Activated naive CD4-positive, alpha-beta T cell (primary cell): ENCODE measurements at regions not wholly inside any gene's neighbourhood (a gene's known extent, or its start where the extent isn't known, plus 50 kb on each side); places are given as distances from the start of the nearest gene placed in this dataset.
"Not testable (repeated sequence)": the region's sequence is repeated elsewhere in the genome, so short reads cannot be mapped to it uniquely, and the experiment has no call there.

Experiments used
- DNase-seq, 4 experiments: peaks; one replicate each; lab custom pipeline; 2025; lab: John Stamatoyannopoulos, UW

DNA sequence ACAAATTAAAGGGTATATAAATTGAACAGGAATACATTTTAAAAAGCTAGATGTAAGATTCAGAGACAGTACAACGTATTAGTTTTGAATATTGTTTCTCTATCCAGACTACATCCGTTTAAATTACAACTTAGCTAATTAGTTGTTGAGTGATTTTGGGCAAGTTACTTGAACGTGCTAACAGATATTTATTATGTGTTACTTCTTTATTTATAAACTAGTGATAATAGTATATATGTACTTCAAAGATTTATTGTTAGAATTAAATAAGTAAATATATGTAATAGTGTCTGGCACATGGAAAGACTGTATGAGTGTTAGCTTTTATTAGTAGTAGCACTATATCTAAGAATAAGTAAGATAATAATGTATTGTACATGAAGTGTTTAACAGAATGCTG lies 92.0 kb upstream of the GBE1 start:
- no peak for DNase-seq

DNA sequence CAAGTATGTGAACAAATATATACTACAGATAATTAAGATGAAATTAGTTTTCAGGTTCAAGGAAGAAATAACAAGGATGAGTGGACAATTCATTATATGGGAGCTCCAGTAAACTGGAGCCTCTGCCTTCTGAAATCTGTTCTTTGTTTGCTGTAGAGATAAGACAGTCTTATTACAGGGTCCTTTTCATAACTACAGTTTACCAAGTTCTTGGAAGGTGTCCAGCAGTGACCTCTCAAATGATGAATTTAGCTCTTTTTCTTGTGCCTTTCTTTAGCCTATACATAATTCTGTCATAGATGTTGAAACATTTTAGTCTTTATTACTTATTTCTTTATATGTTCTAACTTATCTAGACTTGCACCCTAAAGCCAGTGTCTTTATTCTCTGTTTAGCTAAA lies 89.7 kb upstream of the GBE1 start:
- no peak for DNase-seq

DNA sequence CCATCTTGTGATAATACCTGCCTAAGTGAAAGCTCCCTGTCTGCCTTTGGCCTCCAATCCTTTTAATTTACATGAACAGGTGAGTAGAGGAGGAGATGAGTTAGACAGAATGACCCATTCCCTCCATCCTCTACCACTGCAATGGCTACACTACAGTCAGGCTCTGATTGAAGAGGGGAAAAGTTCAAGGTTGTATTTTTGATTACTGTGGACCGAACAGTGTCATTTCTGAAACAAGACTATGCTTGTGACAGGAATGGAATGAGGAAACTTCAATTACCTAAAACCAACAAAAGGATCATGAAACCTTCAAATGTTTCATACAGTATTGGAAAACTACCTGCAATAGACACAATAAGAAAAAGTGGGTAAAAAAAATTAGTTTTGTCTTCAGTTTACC lies 85.5 kb upstream of the GBE1 start:
- no peak for DNase-seq

DNA sequence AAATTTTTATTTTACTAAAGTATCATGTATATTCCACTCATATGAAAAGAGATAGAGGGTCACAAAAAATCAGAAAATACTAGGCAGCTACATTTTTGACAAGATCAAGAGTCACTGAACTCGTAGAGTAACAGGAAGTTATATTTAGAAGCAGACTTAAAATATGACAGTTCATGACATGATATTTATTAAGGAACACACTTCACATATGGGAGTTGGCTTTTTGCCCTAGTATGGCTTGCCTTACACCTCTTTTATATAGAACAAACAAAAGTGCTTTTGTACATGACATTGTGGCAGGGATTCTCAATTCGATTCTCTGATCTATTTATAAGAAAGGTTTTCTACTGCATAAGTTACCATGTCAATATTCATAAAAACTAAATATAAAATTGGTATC lies 80.1 kb upstream of the GBE1 start:
- DNase-seq: no peak

DNA sequence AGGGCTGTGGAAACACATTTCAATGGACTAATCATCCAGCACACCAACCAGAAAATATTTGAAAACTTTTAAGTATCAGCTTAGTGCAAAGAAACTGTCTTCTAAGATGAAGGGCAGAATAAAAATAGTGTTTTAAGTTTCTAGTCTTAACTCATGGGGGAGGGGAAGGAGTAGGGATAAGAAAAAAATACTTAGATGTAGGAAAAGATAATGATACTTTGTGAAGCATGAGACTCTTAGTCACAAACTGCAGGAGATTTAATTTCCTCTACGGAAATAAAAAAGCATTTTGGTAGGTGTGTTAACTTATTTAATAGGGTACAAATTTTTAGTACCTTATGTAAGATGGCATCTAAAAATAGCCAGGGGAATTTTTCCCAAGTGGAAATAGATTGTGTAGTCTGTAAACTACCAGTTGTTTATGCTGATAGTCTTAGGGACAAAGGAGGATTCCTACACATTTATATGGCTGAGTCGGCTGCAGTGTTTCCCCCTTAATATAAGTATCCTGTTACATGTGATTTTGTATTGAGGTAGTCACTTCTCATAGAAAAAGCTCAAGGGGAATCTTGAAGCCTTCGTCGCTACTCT lies 78.2 kb upstream of the GBE1 start:
- DNase-seq: no peak

DNA sequence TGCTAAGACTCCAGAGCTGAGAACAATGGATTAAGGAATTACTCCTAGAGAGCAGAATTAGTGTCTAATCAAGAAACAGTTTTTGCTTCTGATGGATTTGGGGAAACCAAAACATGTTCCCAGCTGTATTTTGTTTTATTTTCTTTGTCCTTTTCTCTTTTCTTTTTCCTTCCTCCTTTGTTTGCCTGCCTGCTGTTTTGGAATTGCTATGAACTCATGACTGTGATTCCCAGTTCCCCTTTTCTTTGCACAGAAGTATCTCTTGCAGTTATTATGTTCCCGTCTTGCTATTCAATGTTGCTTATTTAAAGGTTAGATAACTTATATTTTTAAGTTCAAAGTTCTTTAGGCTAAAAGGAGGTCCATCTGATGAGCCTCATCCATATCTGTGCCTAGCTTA lies 77.0 kb upstream of the GBE1 start:
- no peak for DNase-seq

DNA sequence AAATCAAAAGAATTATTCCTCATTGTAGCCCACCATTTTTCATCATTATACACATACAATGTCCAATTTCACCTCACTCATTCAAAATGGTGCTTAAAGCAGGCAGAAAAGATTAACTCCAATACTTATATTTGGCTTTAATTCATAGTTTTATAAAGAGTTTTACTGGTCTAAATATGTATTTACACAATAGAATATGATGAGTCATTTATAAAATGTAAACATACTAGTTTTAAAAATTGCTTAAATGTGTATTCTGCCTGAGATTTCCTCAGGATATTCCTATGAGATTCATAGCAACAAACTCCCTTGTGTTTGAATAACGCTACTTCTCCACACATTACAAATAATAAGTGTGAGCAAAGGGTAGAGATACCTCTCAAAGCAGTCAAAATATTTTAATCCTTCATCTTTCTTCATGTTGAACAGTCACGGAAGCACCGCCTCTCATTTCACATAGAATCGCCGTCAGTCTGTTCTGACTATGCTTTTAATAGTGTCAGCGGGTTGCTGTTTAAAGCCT lies 75.7 kb upstream of the GBE1 start:
- DNase-seq: no peak

DNA sequence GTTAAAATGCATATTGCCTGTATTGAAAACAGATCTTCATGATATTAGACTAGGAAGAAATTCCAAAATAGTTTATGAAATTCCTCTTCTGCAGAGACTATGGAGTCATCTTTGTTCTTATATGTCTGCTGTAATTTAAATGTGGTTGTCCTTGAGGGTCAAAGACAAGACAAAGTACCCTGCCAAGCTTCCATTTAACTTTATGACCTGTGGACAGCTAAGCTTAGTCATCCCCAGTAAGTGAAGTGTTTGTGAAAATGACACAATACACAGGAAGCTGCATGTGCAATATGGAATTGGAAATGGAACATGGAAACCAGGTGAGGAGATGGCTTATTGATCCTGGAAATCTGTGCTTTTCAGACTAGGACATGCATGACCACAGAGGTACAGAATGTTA lies 68.5 kb upstream of the GBE1 start:
- no peak for DNase-seq

DNA sequence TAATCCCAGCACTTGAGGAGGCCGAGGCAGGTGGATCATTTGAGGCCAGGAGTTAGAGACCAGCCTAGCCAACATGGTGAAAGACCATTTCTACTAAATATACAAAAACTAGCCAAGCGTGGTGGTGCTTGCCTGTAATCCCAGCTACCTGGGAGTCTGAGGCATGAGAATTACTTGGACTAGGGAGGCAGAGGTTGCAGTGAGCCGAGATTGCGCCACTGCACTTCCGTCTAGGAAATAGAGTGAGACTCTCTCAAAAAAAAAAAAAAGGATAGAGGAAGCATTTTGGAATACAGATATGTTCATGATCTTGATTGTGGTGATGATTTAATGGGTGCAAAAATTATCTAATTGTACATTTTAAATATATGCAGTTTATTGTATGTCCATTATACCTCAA lies 67.8 kb upstream of the GBE1 start:
- DNase-seq: not testable (repeated sequence)

DNA sequence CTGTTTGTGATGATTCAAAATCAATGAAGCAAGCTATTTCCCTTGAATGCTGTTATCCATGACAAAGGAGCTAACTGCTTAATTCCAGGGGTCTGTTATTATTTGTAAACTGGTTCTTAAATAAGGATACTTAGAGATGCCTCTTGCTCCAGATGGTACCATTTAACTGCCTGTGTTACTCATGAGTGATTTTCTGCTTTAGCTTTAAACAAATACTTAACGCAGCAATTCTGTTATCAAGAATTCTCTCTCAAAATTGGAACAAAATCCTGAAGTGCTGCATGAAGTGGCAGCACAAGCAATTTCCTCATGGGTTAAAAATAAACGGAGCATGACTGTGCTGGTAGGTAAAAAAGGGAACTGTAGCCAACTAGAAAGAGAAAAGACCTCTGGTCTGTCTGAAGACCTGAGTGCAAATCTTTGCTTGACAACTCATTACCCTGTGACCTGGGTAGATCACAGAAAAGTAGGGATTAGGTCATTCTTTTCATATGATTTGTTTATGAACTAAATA lies 62.5 kb upstream of the GBE1 start:
- DNase-seq: no peak

DNA sequence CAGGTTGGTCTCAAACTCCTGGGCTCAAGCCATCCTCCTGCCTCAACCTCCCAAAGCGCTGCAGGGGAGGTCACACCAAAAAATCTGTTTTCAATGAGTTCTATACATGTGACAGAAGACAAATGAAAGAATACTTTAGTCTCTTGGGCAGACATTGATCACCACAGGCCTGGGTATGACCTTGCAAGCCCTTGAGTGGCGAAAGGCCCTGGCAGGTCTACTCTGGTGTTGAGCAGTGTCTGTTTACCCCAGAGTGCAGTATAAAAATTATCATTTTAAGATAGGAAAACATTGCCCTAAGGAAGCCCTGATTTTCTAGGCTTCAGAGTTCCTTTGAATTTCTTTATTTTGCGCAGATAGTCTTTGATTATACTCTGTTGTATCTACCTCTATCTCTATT lies 61.6 kb upstream of the GBE1 start:
- no peak for DNase-seq

DNA sequence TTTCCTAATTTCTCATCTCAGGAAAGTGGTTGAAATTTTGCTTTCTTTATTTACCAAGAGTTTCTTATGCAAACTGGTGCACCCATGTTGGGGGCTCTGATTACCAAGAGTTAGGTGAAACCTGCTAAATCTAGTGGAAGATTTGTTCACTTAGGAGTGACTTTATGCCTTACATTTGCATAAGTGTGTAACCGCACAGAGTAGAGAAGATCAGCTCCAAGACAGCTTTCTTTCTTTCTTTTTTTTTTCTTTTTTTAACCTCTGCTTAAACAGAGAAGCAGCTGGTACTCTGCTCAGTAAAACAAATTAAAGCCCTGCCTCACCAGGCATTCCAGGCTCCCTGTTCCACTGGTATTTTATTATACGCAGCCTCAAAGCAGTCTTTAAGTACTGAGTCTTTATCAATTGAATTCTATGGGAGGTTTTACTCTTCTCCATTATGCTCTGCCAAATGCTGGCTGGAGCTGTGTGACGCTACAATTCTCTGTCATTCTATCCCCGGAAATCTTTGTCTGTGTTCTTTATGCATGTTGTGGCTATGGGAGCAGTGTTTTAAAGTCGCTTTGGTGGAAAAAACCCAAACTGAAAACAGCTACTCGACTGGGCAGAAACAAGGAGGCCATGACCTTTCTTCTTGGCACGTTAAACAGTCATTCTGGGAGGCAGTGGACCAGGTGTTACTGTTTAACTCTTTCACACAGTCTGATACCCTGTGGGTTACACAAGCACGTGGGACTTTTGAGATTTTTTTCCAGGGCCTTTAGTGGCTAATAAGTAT lies 55.2 kb upstream of the GBE1 start:
- DNase-seq: no peak

DNA sequence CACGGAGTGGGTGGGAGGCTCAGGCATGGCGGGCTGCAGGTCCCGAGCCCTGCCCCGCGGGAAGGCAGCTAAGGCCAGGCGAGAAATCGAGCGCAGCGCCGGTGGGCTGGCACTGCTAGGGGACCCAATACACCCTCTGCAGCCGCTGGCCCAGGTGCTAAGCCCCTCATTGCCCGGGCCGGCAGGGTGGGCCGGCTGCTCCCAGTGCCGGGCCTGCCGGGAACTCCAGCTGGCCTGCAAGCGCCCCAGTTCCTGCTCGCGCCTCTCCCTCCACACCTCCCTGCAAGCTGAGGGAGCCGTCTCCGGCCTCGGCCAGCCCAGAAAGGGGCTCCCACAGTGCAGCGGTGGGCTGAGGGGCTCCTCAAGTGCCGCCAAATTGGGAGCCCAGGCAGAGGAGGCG lies 50.7 kb upstream of the GBE1 start:
- not testable (repeated sequence) for DNase-seq
